ENCODE measurements at regions not wholly inside any gene's neighbourhood (a gene's known extent, or its start where the extent isn't known, plus 50 kb on each side); places are given as distances from the start of the nearest gene placed in this dataset.
"Not testable (repeated sequence)": the region's sequence is repeated elsewhere in the genome, so short reads cannot be mapped to it uniquely, and the experiment has no call there.

DNA sequence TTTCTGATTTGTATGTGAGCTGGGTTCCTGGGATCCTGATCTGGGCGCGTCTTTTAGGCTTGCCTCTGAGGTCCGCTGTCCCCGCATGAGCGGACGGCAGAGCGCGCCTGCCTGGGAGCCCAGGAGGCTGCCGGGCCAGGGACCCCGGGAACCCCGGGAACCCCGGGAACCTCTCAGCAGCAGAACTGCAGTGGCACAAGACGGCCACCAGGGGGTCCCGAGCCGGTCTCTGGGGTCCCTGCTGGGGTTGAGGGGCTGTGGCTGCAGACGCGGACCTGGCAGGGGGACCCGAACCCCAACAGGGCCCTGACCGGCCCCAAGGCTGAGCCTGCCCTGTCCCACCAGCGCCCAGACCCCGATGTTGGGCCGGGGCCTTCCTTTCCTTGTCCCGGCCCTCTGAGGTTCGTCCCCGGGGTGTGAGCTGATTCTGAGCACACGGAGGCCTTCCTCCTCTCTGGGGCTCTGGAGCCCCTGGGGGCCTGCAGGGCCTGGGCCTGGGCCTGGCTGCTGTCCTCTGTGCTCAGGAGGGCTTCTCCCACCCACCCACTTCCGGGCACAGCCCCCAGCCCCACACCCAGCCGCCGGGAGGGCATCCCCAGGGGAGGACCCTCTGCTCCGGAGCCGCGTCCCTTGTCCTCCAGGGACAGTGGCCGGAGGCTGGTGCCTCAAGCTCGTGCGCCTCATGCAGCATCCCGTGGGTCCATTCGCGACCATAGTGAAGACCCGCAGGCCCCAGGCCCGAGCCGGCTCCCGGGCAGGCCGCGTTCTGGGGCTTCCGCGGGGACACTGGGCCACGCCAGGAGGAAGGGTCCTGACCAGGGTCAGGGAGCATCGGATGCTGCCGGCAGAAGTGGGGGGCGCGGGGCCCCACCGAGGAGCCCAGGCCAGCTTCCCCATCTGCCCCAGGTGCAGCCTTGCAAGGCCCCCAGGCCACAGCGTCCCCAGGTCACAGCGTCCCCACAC lies 152.9 kb downstream of the TMEM121 start:
- not testable (repeated sequence) for DNase-seq (ENCODE audit: low read depth in 2 of 2)

DNA sequence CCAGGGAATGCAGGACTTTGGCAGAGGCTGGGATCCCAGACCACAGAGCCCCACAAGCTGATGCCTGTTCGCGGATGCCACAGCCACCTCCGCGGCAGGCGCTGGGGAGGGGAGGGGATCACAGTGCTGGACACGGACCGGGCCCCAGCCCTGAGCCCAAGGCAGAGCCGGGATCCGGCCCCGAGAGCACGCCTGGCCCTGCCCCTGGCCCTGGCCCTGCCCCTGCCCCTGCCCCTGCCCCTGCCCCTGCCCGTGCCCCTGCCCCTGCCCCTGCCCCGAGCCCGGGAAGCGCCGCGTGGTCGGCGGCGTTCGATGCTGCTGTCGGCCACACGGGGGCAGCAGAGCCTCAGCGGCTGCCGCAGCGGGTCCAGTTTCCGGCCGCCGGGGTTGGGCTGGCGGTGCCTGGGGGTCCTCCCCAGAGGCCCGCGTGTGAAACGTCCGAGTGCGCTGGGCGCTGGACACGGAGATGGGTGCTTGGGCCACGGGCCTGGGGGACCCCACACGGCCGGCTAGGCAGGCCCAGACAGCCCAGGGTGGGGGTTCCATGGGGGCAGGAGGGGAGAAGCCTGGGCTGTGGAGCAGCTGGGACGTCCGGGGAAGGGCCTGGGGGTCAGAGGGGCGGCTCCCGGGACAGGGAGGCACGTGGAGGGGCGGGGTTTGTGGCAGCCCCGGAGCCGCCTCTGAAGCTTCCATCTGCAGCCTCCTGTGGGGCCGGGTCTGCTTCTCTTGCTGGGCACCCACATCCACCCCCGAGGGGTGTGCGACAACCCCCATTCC lies 153.8 kb downstream of the TMEM121 start:
- DNase-seq (ENCODE audit: low read depth in 2 of 2) = not testable (repeated sequence)

DNA sequence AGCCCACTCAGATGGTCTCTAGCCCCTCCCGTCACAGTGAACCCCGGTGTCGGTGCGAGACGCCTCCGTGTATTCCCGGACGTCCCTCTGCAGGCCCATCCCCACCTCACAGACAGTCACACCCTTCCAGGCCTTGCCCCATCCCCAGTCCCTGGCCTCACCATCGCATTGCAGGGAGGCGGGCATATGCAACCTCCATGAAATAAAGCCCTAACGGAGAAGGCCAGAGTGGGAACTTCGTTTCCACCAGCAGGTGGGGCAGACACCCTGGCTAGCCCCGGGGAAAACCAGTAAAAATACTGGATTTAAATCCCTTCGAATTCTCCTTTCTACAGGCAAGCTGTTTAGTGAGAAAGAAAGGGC lies 154.3 kb downstream of the TMEM121 start:
- not testable (repeated sequence) for DNase-seq (ENCODE audit: low read depth in 2 of 2)

DNA sequence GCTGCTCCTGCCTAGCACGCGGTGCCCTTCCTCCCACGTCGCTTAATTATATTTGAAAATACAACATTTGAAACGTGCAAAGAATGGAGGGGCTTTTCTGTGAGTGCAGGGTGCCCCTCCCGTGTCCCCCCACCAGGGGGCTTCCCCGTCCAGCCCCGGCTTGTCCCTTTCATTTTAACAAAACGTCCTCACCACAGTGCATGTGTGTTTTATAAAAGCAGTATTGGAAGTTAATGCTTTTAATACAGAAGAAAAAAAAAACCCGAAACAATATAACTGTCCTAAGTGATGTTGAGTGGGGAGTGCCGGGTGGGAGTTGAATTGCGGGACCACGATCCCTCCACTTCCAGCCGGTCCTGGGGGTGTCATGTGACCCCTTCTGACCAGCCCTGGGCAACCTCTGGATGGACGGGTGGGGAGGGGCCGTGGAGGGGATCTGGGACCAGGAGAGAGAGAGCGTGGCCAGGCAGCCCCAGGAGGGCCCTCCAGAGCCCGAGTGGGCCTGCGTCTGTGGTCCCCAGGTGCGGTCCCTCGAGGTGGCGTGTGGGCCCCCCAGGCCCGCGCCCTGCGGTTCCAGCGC lies 155.3 kb downstream of the TMEM121 start:
- DNase-seq (ENCODE audit: low read depth in 2 of 2) = not testable (repeated sequence)

DNA sequence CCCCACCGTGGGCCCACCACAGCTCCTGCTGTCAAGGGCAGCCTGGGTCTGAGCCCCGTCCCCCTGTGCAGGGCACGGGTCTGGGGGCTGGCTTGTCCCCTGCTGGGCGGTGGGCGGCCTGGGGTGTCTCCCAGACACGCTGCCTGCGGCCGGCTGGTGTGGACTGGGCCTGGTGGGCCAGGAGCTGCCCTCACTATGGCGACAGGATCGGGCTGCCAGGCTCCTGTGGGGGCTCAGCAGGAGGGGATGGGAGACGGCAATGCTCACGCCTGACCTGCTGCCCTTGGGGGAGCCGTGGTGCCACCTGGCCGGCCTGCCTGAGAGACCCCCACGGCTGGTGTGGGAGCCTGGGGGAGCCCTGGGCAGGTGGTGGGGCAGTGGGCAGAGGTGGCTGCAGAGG lies 156.1 kb downstream of the TMEM121 start:
- not testable (repeated sequence) for DNase-seq (ENCODE audit: low read depth in 2 of 2)

DNA sequence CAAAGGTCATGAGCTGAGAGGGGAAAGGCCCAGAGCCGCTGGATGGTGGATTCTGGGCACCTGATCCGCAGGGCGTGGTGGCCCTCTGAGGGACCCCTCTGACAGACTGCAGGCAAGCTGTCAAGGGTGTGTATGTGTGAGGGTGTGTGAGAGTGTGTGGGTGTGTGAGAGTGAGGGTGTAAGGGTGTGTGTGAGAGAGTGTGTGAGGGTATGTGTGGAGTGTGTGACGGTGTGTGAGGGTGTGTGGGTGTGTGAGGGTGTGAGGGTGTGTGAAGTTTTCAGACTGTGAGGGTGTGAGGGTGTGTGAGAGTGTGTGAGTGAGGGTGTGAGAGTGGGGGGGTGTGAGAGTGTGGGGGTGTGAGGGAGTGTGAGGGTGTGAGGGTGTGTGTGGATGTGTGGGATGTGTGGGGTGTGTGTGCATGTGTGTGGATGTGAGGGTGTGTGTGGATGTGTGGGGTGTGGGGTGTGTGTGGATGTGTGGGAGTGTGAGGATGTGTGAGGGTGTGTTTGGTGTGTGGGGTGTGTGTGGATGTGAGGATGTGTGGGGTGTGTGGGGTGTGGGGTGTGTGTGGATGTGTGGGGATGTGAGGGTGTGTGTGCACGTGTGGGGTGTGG lies 156.7 kb downstream of the TMEM121 start:
- DNase-seq (ENCODE audit: low read depth in 2 of 2) = no peak

DNA sequence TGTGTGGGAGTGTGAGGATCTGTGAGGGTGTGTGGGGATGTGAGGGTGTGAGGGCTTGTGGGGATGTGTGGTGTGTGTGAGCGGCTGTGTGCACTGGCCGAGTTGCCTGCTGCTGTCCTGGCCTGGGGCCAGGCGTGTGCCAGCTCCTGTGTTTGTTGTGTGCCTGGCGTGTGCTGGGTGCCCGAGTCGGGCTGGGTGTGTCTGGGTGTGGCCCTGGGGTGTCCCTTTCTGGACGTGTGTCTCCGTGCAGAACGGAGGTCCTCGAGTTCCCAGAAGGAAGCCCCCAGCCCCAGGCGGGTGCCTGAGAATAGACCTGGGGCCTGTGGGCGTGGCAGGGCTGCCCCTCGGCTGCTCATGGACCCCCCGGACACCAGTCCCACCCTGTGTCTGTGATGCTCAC lies 157.7 kb downstream of the TMEM121 start:
- not testable (repeated sequence) for DNase-seq (ENCODE audit: low read depth in 2 of 2)

DNA sequence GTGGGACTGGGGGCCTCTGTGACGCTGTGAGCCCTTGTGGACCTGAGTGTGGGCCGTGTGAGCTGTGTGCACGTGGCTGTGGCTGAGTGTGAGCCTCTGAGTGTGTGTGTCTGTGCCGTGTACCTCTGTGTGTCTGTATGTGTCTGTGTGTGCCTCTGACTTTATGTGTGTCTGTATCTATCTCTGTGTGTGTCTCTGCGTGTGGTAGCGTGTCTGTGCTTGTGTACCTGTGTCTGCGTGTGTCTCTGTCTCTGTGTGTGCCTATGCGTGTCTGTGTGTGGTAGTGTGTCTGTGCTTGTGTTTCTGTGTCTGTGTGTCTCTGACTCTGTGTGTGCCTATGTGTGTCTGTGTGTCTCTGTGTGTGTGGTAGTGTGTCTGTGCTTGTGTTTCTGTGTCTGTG lies 158.2 kb downstream of the TMEM121 start:
- not testable (repeated sequence) for DNase-seq (ENCODE audit: low read depth in 2 of 2)

DNA sequence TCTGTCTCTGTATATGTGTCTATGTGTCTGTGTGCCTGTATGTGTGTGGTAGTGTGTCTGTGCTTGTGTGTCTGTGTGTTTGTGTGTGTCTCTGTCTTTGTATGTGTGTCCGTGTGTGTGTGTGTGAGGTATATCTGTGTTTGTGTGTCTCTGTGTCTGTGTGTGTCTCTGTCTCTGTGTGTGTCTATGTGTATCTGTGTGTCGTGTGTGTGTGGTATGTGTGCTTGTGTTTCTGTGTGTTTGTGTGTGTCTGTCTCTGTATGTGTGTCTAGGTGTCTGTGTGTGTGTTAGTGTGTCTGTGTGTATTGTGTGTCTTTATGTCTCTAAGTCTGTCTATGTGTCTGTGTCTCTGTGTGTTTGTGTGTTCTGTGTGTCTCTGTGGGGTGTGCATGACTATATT lies 158.6 kb downstream of the TMEM121 start:
- DNase-seq (ENCODE audit: low read depth in 2 of 2) = no peak

DNA sequence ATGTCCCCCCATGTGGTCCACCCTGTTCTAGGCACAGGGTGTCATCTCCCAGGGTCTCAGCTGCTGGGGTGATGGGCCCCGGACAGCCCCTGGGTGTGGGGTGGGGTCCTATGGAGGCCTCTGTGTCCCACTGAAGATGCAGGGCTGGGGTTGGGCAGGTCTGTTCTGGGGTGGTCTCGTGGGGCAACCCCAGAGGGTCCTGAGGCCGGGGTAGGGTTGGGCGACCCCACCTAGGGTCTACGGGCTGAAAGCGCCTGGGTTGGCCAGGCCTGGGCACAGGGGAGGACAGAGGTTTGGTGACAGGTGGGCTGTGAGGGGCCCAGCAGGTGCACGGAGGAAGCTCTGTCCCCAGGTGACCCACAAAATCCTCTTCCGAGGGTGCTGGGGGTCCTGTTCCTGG lies 159.2 kb downstream of the TMEM121 start:
- not testable (repeated sequence) for DNase-seq (ENCODE audit: low read depth in 2 of 2)

DNA sequence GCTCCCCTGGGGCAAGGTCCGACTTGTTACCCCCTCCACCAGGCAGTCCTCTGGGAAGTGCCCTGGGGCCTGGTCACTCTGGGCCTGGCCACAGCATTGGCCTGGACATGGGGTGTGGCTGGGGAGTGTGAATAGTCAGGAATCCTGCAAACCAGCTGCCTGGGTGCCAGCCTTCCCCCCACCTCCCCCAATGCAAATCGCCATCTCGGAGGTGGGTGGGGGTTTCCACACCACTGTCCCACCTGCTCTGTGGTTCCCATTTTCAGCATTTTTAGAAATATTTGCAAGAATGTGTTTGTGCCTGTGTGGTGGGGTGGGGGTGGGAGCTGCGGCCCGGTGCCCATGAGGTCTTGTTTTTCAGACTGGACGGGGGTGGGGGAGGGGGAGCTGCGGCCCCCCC lies 159.7 kb downstream of the TMEM121 start:
- DNase-seq (ENCODE audit: low read depth in 2 of 2) = not testable (repeated sequence)

DNA sequence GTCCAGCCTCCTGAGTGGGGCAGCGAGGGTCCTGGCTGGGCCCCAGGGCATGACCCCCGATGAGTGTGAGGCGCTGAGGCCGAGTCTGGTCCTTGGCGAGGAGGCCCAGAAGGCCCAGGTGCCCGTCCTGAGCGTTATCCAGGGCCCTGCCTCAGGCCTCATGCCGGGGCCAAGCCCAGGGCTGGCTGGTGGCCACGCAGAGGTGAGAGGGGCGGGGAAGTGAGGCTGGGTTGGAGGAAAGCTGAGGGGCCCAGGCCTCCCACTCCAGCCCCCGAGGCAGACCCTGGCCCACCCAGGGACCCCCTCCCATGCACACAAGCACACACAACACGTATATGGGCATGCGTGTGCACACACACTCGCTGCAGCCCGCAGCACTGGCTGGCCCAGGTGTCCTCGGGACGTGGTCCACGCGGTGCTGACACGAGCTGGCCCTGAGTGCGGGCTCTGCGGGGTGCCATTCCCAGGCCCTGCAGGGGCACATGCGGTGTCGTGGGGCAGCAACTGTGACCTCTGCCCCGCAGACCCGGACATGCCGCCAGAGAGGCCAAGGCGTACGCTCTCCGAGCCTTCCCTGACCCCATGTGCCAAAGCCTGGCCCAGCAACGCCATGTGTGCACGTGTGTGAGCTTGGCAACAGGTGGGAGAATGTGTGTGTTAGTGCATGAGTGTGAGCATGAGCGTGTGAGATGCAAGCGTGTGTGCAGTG lies 160.2 kb downstream of the TMEM121 start:
- DNase-seq (ENCODE audit: low read depth in 2 of 2) = not testable (repeated sequence)

DNA sequence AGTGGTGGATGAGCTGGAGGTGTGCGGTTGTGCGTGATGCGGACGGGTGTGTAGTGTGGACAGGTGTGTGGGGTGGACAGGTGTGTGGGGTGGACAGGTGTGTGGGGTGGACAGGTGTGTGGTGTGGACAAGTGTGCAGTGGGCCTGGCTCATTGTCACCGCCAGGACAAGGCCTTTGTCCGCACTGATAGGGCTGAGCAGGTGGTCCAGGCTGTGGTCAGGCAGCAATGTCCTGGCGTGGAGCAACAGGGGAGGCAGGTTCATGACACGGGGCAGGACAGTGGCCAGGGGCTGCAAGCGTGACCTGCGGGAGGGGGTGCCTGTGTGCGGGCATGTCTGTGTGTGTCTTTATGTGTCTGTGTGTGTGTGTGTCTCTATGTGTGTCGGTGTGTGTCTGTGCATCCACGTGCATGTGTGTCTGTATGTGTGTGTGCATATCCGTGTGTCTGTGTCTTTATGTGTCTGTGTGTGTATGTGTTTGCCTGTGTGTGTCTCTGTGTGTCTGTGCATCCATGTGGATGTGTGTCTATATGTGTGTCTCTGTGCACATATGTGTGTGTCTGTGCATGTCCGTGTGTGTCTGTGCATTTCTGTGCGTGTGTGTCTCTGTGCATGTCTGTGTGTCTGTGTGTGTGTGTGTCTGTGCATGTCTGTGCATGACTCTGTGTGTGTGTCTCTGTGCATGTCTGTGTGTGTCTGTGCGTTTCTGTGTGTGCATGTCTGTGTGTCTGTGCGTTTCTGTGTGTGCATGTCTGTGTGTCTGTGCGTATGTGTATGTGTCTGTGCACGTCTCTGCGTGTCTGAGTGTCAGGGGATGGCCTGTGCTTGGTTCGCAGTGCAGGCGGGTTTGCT lies 161.0 kb downstream of the TMEM121 start:
- not testable (repeated sequence) for DNase-seq (ENCODE audit: low read depth in 2 of 2)

DNA sequence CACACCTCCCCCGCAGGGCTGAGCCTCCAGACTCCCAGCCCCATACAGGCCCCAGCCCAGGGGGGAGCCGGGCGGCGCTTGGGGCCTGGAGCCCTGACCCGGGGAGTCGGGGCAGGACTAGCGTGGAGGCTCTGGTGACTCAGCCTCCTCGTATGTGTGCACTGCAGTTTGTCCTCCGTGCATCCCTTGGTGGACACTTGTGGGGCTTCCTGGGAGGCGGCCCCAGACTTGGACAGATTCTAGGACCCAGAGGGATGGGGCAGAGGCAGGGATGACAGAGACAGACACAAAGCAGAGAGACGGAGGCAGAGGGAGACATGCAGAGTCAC lies 161.6 kb downstream of the TMEM121 start:
- not testable (repeated sequence) for DNase-seq (ENCODE audit: low read depth in 2 of 2)

DNA sequence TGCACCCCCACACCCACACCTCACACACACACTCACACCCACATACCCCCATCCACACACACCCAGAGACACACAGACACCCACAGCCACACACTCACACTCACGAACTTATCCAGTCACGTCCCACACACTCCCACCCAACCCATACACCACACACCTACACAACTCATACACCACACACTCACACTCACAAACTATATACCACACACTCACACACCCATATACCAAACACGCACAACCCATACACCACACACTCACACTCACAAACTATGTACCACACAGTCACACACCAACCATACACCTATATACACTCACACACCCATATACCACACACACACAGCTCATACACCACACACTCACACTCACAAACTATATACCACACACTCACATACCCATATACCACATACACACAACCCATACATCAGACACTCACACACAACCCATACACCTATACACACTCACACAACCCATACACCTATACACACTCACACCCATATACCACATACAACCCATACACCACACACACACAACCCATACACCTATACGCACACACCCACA lies 162.4 kb downstream of the TMEM121 start:
- not testable (repeated sequence) for DNase-seq (ENCODE audit: low read depth in 2 of 2)

DNA sequence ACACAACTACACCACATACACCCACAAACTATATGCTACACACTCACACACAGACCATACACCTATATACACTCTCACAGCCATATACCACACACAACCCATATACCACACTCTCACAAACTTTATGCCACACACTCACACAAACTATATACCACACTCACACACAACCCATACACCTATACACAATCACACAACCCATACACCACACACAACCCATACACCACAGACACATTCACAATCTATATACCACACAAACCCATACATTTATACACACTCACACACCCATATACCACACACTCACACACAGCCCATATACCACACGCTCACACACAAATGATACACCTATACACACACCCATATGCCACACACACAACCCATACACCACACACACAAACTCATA lies 163.3 kb downstream of the TMEM121 start:
- DNase-seq (ENCODE audit: low read depth in 2 of 2) = no peak

DNA sequence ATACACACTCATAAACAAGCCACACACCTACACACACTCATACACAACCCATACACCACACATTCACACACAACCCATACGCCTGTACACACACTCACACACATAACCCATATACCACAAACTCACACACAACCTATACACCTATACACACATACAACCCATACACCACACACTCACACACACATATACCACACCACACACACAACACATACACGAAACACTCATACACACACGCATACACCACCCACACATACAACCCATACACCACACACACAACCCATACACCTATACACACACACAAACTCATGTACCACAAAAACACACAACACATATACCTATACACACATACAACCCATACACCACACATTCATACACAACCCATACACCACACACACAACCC lies 164.3 kb downstream of the TMEM121 start:
- DNase-seq (ENCODE audit: low read depth in 2 of 2) = no peak

DNA sequence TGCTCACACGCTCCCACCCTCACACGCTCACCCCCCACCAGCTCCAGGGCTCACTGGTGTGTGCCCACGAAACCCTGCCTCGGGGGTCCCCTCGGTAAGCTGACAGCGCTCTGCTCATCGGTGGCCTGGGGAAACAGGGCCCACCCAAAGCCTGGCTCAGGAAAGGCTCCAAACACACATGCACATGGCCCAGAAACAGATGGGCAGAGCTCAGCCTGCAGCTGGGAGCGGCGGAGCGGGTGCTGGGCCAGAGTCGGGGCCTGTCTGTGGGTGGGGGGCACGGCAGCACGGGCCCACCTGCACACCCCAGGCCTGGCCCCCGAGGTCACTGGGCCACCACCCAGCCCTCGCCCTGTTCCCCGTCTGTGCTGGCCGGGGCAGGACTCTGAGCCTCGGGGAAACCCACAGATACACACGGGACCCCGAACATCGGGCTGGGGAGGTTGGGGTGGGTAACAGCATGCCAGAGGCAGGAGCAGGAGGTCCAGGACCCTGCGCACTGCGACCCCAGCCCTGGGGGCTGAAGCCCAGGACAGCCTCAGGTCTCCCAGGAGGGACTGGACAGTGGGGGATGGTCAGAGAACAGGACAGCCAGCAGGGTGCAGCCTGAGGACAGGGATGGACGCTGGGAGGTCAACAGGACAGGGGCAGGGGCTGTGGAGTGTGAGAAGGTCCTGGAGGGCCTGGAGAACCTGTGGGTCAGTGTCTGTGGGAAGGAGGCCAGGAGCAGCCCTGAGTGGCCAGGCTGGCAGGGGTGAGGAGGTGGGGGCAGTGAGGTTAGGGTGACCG lies 165.1 kb downstream of the TMEM121 start:
- not testable (repeated sequence) for DNase-seq (ENCODE audit: low read depth in 2 of 2)

DNA sequence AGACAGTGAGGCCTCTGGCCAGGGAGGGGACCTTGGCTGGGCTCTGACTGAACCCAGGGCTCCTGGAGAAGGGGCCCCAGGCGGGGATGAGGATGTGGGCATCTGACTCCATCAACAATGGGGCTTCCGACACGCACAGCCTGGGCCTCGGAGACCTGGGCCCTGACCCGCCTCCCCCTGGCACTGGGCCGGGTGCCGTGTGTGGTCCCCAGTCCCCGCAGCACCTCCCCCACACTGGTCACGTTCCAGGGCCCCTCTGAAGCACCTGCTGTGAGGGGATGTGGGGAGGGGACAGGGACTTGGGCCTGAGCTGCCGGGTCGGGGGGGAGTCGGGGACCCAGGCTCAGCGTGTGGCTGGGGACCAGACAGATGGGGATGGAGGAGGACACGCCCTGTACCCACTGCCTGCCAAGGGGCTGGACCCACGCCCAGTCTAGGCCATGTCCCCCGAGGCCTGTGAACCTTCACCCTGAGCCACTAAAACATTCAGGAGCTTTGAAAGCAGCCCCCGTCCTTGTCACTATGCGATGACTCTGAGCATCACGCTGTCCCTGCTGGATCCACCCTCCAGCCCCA lies 165.8 kb downstream of the TMEM121 start:
- DNase-seq (ENCODE audit: low read depth in 2 of 2) = not testable (repeated sequence)
